ENCODE measurements at regions not wholly inside any gene's neighbourhood (a gene's known extent, or its start where the extent isn't known, plus 50 kb on each side); places are given as distances from the start of the nearest gene placed in this dataset.

- TF ChIP-seq POLR2AphosphoS5 (IDR thresholded peaks at IDR 0.05; ENCODE audit: low read length) (no peak), NFYB (IDR thresholded peaks at IDR 0.05; ENCODE audit: insufficient read depth, low read depth, low read length) (no peak), STAT3 (IDR thresholded peaks at IDR 0.05; ENCODE audit: low read depth, low read length) (no peak)
Measured at GRCh38 chr2:59939236-59939635, 614.2 kb downstream of the BCL11A start.

Data from GM12878 (cell line).